CD4-positive, alpha-beta T cell (primary cell): ENCODE measurements at regions not wholly inside any gene's neighbourhood (a gene's known extent, or its start where the extent isn't known, plus 50 kb on each side); places are given as distances from the start of the nearest gene placed in this dataset.

Experiments
- ATAC-seq: fragments of 200-7000 bp; cut with Tn5 transposase; one replicate; pipeline ENCODE4 v1.10.0; 2022; ENCODE audit warnings: mild to moderate bottlenecking; ENCODE audit not compliant: poor library complexity
- CTCF ChIA-PET: fragments of 350-600 bp; sonication (Branson Sonifier 250); formaldehyde crosslinking; loops from one replicate; lab custom pipeline; 2021; ENCODE audit warnings: antibody characterized with exemption, inconsistent platforms; lab: Charles Lee
- POLR2A ChIA-PET: fragments of 350-600 bp; sonication (Branson Sonifier 250); formaldehyde crosslinking; loops from one replicate; lab custom pipeline; 2021; ENCODE audit warnings: antibody characterized with exemption, inconsistent platforms; lab: Charles Lee
- DNase-seq, 14 experiments: peaks; one replicate each; pipeline ENCODE4 v3.0.0-alpha.2; 2013 to 2020; ENCODE audit warnings: mixed read lengths in 2 of 14
- H3K27ac ChIP-seq, 2 donors: one replicate each; pipeline versions ENCODE4 v1.5.1 to v1.7.0; 2013; ENCODE audit warnings: low read length in 2 of 2, low read depth in 1 of 2, mild to moderate bottlenecking in 1 of 2
- H3K27me3 ChIP-seq, 2 experiments: 1 replicate in 1 of 2; 2 replicates in 1 of 2; pipeline versions ENCODE4 v1.6.1 to v1.7.0; 2013; ENCODE audit warnings: low read length in 2 of 2, control low read depth in 1 of 2, mild to moderate bottlenecking in 1 of 2, moderate library complexity in 1 of 2; ENCODE audit not compliant: insufficient read depth in 2 of 2, control insufficient read depth in 1 of 2
- H3K36me3 ChIP-seq: one replicate; pipeline ENCODE4 v1.6.1; 2013; ENCODE audit warnings: low read length, control low read depth; ENCODE audit not compliant: insufficient read depth
- H3K4me1 ChIP-seq: one replicate; pipeline ENCODE4 v1.6.1; 2013; ENCODE audit warnings: low read length, control low read depth; ENCODE audit not compliant: insufficient read depth
- H3K4me3 ChIP-seq: one replicate; pipeline ENCODE4 v1.5.1; 2013; ENCODE audit warnings: mild to moderate bottlenecking, low read length, moderate library complexity
- H3K9me3 ChIP-seq, 2 experiments: 1 replicate in 1 of 2; 2 replicates in 1 of 2; pipeline versions ENCODE4 v1.6.1 to v1.7.0; 2013; ENCODE audit warnings: low read length in 2 of 2, mild to moderate bottlenecking in 2 of 2, control low read depth in 1 of 2, moderate library complexity in 1 of 2; ENCODE audit not compliant: control insufficient read depth in 1 of 2, insufficient read depth in 1 of 2
- H3K27ac Mint-ChIP-seq: one replicate; pipeline ENCODE4 v1.8.0; 2020; ENCODE audit warnings: mixed read lengths
- H3K27me3 Mint-ChIP-seq: one replicate; pipeline ENCODE4 v1.8.0; 2021; ENCODE audit warnings: mixed read lengths
- H3K36me3 Mint-ChIP-seq: one replicate; pipeline ENCODE4 v1.8.0; 2021; ENCODE audit warnings: low read depth, mixed read lengths
- H3K4me1 Mint-ChIP-seq: one replicate; pipeline ENCODE4 v1.8.0; 2021; ENCODE audit warnings: low read depth, mixed read lengths
- H3K4me3 Mint-ChIP-seq: one replicate; pipeline ENCODE4 v1.8.0; 2020; ENCODE audit warnings: mild to moderate bottlenecking, mixed read lengths
- H3K9me3 Mint-ChIP-seq: one replicate; pipeline ENCODE4 v1.8.0; 2020; ENCODE audit warnings: mixed read lengths
- intact Hi-C, 2 experiments: fragments of 100-400 bp; cut with DNase I in 1 of 2; cut with micrococcal nuclease in 1 of 2; formaldehyde crosslinking; loops; one replicate each; pipeline versions ENCODE4 v1.15.1 to v1.9.0; 2023 to 2025; cut with DNase I, micrococcal nuclease
- TF ChIP-seq, protein P1 (sequence below): fragments of 200-600 bp; IDR thresholded peaks from one replicate; pipeline ENCODE4 v1.8.0; 2022; ENCODE audit warnings: antibody characterized with exemption, mild to moderate bottlenecking

DNA sequence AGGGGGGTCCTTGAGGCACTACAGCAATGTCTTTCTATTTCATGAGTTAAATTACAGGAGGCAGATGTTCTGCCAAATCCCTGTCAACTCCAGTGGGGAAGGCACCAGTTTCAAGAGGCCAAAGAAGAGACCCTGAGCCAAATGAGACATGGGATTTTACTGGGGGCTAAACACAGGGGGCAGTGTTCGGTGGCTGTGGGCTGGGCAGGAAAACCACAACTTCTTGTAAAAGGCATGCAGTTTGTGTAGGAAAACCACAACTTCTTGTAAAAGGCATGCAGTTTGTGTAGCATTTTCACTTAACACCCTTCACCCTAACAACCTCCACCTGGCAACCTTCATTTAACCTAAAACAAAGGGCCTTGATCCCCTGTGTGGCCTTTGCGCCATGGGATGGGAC lies 61.0 kb downstream of the POLR2M start:
- no peaks in the 10 kb centered on the region for H3K27me3 Mint-ChIP-seq
- H3K27ac Mint-ChIP-seq, result no peak overlapping the region
- no peaks in the 10 kb centered on the region for H3K9me3 Mint-ChIP-seq
- DNase-seq (no peak), ATAC-seq (no peak)
- H3K4me3 Mint-ChIP-seq, result no peak overlapping the region
- peaks cover 7% of the 10 kb centered on the region for H3K4me1 ChIP-seq
- H3K36me3 Mint-ChIP-seq, result no peaks in the 10 kb centered on the region
- H3K36me3 ChIP-seq, result no peaks in the 10 kb centered on the region
- CTCF ChIA-PET, result no interaction called here
- TF ChIP-seq, protein P1, sequence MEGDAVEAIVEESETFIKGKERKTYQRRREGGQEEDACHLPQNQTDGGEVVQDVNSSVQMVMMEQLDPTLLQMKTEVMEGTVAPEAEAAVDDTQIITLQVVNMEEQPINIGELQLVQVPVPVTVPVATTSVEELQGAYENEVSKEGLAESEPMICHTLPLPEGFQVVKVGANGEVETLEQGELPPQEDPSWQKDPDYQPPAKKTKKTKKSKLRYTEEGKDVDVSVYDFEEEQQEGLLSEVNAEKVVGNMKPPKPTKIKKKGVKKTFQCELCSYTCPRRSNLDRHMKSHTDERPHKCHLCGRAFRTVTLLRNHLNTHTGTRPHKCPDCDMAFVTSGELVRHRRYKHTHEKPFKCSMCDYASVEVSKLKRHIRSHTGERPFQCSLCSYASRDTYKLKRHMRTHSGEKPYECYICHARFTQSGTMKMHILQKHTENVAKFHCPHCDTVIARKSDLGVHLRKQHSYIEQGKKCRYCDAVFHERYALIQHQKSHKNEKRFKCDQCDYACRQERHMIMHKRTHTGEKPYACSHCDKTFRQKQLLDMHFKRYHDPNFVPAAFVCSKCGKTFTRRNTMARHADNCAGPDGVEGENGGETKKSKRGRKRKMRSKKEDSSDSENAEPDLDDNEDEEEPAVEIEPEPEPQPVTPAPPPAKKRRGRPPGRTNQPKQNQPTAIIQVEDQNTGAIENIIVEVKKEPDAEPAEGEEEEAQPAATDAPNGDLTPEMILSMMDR, result no peak
- POLR2A ChIA-PET, result interaction anchor here (0.9 kb wide), 1 partner anchor 18 kb away, joined by 3 read pairs; no protein-coding TSS in a partner anchor
- H3K27me3 ChIP-seq, result no peaks in the 10 kb centered on the region
- H3K4me3 ChIP-seq, result no peak overlapping the region
- peaks cover 17% of the 10 kb centered on the region for H3K4me1 Mint-ChIP-seq
- no peaks in the 10 kb centered on the region for H3K9me3 ChIP-seq
- intact Hi-C loops, result no loop called here
- H3K27ac ChIP-seq, result no peak overlapping the region

DNA sequence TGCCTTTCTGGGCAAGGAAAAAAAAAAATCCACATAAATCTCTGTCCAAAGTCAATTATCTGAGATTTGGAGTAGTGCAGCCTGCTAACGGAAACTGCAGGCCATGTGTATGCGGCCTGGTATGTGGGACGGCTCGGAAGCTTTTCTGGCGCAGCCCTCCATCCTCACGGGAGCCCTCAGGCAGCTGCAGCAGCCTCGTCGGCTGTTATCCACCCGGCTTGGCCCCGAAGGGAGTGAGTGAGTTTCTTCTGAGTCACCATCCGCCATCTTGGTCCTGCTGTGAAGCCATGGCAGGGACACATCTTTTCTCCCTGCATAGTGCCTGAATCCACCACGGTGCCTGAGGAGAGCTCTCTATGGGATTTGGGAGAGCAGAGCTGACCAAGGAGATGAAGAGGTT lies 62.8 kb downstream of the POLR2M start:
- H3K36me3 Mint-ChIP-seq, result no peaks in the 10 kb centered on the region
- no peaks in the 10 kb centered on the region for H3K9me3 Mint-ChIP-seq
- intact Hi-C loops, result no loop called here
- Histone ChIP-seq H3K27ac (no peak overlapping the region), H3K4me3 (no peak overlapping the region), H3K36me3 (no peaks in the 10 kb centered on the region), H3K27me3 (no peaks in the 10 kb centered on the region), H3K4me1 (peaks cover 7% of the 10 kb centered on the region), H3K9me3 (no peaks in the 10 kb centered on the region)
- ChIA-PET POLR2A (no interaction called here), CTCF (no interaction called here)
- DNase-seq (no peak), ATAC-seq (no peak)
- no peak overlapping the region for H3K27ac Mint-ChIP-seq
- no peaks in the 10 kb centered on the region for H3K27me3 Mint-ChIP-seq
- TF ChIP-seq, protein P1, result no peak
- peaks cover 17% of the 10 kb centered on the region for H3K4me1 Mint-ChIP-seq
- no peak overlapping the region for H3K4me3 Mint-ChIP-seq

DNA sequence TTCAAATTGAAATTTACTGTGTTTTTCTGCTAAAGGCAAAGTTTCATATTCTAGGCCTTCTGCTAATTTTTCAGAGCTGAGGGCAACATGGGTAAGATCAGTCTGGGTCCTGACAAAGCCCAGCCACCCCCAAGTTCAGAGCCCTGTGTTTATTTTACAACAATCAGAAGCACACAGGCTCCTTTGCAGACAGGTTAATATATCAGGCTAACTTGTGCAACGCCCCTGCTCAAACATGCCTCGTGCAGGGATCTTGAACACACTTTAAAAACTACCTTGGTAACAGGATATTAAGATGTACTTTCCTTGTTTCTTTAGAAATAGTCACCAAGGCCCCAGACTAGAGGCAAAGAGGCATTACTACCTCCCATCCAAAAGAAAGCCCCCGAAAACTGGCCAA lies 64.0 kb downstream of the POLR2M start:
- Histone ChIP-seq H3K27me3 (no peaks in the 10 kb centered on the region), H3K9me3 (no peaks in the 10 kb centered on the region), H3K4me1 (peaks cover 7% of the 10 kb centered on the region), H3K27ac (no peak overlapping the region), H3K36me3 (no peaks in the 10 kb centered on the region), H3K4me3 (no peak overlapping the region)
- CTCF ChIA-PET, result no interaction called here
- DNase-seq (no peak), ATAC-seq (no peak)
- Mint-ChIP-seq H3K9me3 (no peaks in the 10 kb centered on the region), H3K27me3 (no peaks in the 10 kb centered on the region), H3K4me1 (peaks cover 17% of the 10 kb centered on the region), H3K27ac (no peak overlapping the region), H3K36me3 (no peaks in the 10 kb centered on the region), H3K4me3 (no peak overlapping the region)
- POLR2A ChIA-PET, result no interaction called here
- TF ChIP-seq, protein P1, result no peak
- intact Hi-C loops, result no loop called here
